Erythroblast (primary cell): ENCODE measurements at regions not wholly inside any gene's neighbourhood (a gene's known extent, or its start where the extent isn't known, plus 50 kb on each side); places are given as distances from the start of the nearest gene placed in this dataset.

Experiments
- GATA1 ChIP-seq: IDR thresholded peaks from 2 replicates; pipeline ENCODE4 v1.6.1; 2011; ENCODE audit warnings: low read depth, mild to moderate bottlenecking, control low read depth, low read length, moderate library complexity
- POLR2A ChIP-seq: IDR thresholded peaks from 2 replicates; pipeline ENCODE4 v1.6.1; 2011; ENCODE audit warnings: mild to moderate bottlenecking, low read length

- no peak for TF ChIP-seq POLR2A
- TF ChIP-seq GATA1, result no peak
These were observed 346.7 kb downstream of the RND3 start for GRCh38 chr2:150140777-150141176.
